Common myeloid progenitor, CD34-positive (primary cell): ENCODE measurements at regions not wholly inside any gene's neighbourhood (a gene's known extent, or its start where the extent isn't known, plus 50 kb on each side); places are given as distances from the start of the nearest gene placed in this dataset.

ENCODE experiments used
- CTCF ChIA-PET: fragments of 350-600 bp; sonication (Branson Sonifier 250); formaldehyde crosslinking; loops from one replicate; lab custom pipeline; 2021; ENCODE audit warnings: antibody characterized with exemption; lab: Charles Lee
- POLR2A ChIA-PET: fragments of 350-600 bp; sonication (Branson Sonifier 250); formaldehyde crosslinking; loops from one replicate; lab custom pipeline; 2021; ENCODE audit warnings: antibody characterized with exemption; lab: Charles Lee
- DNase-seq, 3 donors: peaks; one replicate each; pipeline versions ENCODE4 v3.0.0 to v3.0.0-alpha.2; 2013
- H3K27ac ChIP-seq, 2 experiments: 1 replicate in 1 of 2; 2 replicates in 1 of 2; pipeline ENCODE4 v1.7.0; 2013; ENCODE audit warnings: inconsistent platforms in 2 of 2, low read length in 2 of 2, mild to moderate bottlenecking in 2 of 2, low read depth in 1 of 2, moderate library complexity in 1 of 2; ENCODE audit not compliant: severe bottlenecking in 2 of 2, insufficient read depth in 1 of 2, poor library complexity in 1 of 2
- H3K27me3 ChIP-seq, 5 experiments: replicated peaks in 2 of 5; 1 replicate in 3 of 5; 2 replicates in 2 of 5; pipeline versions ENCODE4 v1.6.1 to v1.7.0; 2013; ENCODE audit warnings: low read length in 4 of 5, mild to moderate bottlenecking in 2 of 5, moderate library complexity in 2 of 5, inconsistent platforms in 1 of 5; ENCODE audit not compliant: insufficient read depth in 5 of 5, control insufficient read depth in 4 of 5
- H3K36me3 ChIP-seq, 4 experiments: 1 replicate in 2 of 4; 2 replicates in 2 of 4; pipeline versions ENCODE4 v1.6.1 to v1.7.0; 2013; ENCODE audit warnings: low read length in 3 of 4, control low read depth in 1 of 4, mild to moderate bottlenecking in 1 of 4; ENCODE audit not compliant: control insufficient read depth in 4 of 4, insufficient read depth in 4 of 4
- H3K4me1 ChIP-seq, 4 experiments: 1 replicate in 3 of 4; 2 replicates in 1 of 4; pipeline versions ENCODE4 v1.6.1 to v1.7.1; 2013; ENCODE audit warnings: low read length in 3 of 4, mild to moderate bottlenecking in 3 of 4, control low read depth in 1 of 4, inconsistent platforms in 1 of 4, moderate library complexity in 1 of 4; ENCODE audit not compliant: control insufficient read depth in 4 of 4, insufficient read depth in 4 of 4; ENCODE audit errors: control extremely low read depth in 1 of 4
- H3K4me3 ChIP-seq, 7 experiments: 1 replicate in 4 of 7; 2 replicates in 3 of 7; pipeline versions ENCODE4 v1.5.1 to v1.7.0; 2013; ENCODE audit warnings: mild to moderate bottlenecking in 7 of 7, low read length in 6 of 7, moderate library complexity in 6 of 7, inconsistent platforms in 2 of 7, low read depth in 2 of 7, control low read depth in 1 of 7; ENCODE audit not compliant: insufficient read depth in 4 of 7, control insufficient read depth in 1 of 7; ENCODE audit errors: extremely low read depth in 1 of 7
- H3K9me3 ChIP-seq, 5 experiments: 1 replicate in 4 of 5; 2 replicates in 1 of 5; pipeline versions ENCODE4 v1.6.1 to v1.7.1; 2013; ENCODE audit warnings: low read length in 4 of 5, mild to moderate bottlenecking in 2 of 5, inconsistent platforms in 1 of 5, low read depth in 1 of 5, moderate library complexity in 1 of 5; ENCODE audit not compliant: control insufficient read depth in 4 of 5, insufficient read depth in 2 of 5; ENCODE audit errors: control extremely low read depth in 1 of 5
- WGBS: methylation state at CpG from one replicate; pipeline ENCODE4 v1.1.5; 2013; ENCODE audit not compliant: insufficient coverage; 5-methylcytosine and 5-hydroxymethylcytosine counted together

GRCh38 chr18:55920063-55920462, 332.1 kb upstream of the TCF4 start:
- no peak for DNase-seq
- no peaks in the 10 kb centered on the region for H3K36me3 ChIP-seq
- H3K27me3 ChIP-seq = no peaks in the 10 kb centered on the region
- no peak overlapping the region for H3K27ac ChIP-seq
- ChIA-PET CTCF (no interaction called here), POLR2A (interaction anchor here (0.7 kb wide), 1 partner anchor 12 kb away, joined by 3 read pairs; no protein-coding TSS in a partner anchor)
- H3K9me3 ChIP-seq = no peaks in the 10 kb centered on the region
- 100% methylated on average over 1 of the region's 2 CpGs for WGBS
- no peak overlapping the region for H3K4me3 ChIP-seq
- H3K4me1 ChIP-seq = no peaks in the 10 kb centered on the region

- Histone ChIP-seq H3K27me3 (no peaks in the 10 kb centered on the region), H3K4me1 (no peaks in the 10 kb centered on the region), H3K27ac (no peak overlapping the region), H3K4me3 (no peak overlapping the region), H3K9me3 (peaks cover 0 to 1% (median 0%) of the 10 kb centered on the region in 5 experiments), H3K36me3 (no peaks in the 10 kb centered on the region)
- 100% methylated on average over 5 of the region's 6 CpGs for WGBS
- no peak for DNase-seq
- ChIA-PET POLR2A (no interaction called here), CTCF (interaction anchor here (0.9 kb wide), 1 partner anchor 13 kb away, joined by 3 read pairs; no protein-coding TSS in a partner anchor)
Measured at GRCh38 chr18:55918444-55918843, 330.5 kb upstream of the TCF4 start.

GRCh38 chr18:55912919-55913318, 324.9 kb upstream of the TCF4 start:
- ChIA-PET CTCF (no interaction called here), POLR2A (no interaction called here)
- no peaks in the 10 kb centered on the region for H3K4me1 ChIP-seq
- WGBS = 98% methylated on average over 5 of the region's 5 CpGs
- peaks cover 0 to 1% (median 0%) of the 10 kb centered on the region in 5 experiments for H3K9me3 ChIP-seq
- H3K27ac ChIP-seq = no peak overlapping the region
- H3K27me3 ChIP-seq = no peaks in the 10 kb centered on the region
- H3K4me3 ChIP-seq = no peak overlapping the region
- H3K36me3 ChIP-seq = no peaks in the 10 kb centered on the region
- DNase-seq = no peak

GRCh38 chr18:55912071-55912470, 324.1 kb upstream of the TCF4 start:
- no peak overlapping the region for H3K27ac ChIP-seq
- no peaks in the 10 kb centered on the region for H3K36me3 ChIP-seq
- DNase-seq = no peak
- H3K4me3 ChIP-seq = no peak overlapping the region
- no peaks in the 10 kb centered on the region for H3K27me3 ChIP-seq
- peaks cover 0 to 1% (median 0%) of the 10 kb centered on the region in 5 experiments for H3K9me3 ChIP-seq
- H3K4me1 ChIP-seq = no peaks in the 10 kb centered on the region
- ChIA-PET CTCF (no interaction called here), POLR2A (no interaction called here)
- no CpG with 5 or more reads among the region's 2 CpGs for WGBS

- H3K27me3 ChIP-seq = no peaks in the 10 kb centered on the region
- no peak for DNase-seq
- WGBS = 63% methylated on average over 2 of the region's 2 CpGs
- H3K4me3 ChIP-seq = no peak overlapping the region
- ChIA-PET POLR2A (no interaction called here), CTCF (no interaction called here)
- no peaks in the 10 kb centered on the region for H3K36me3 ChIP-seq
- H3K27ac ChIP-seq = no peak overlapping the region
- peaks cover 0 to 1% (median 0%) of the 10 kb centered on the region in 5 experiments for H3K9me3 ChIP-seq
- no peaks in the 10 kb centered on the region for H3K4me1 ChIP-seq
Measured at GRCh38 chr18:55910296-55910695, 322.3 kb upstream of the TCF4 start.

GRCh38 chr18:55908901-55909366, 320.9 kb upstream of the TCF4 start:
- no peaks in the 10 kb centered on the region for H3K27me3 ChIP-seq
- no peak overlapping the region for H3K27ac ChIP-seq
- no peaks in the 10 kb centered on the region for H3K36me3 ChIP-seq
- no peaks in the 10 kb centered on the region for H3K4me1 ChIP-seq
- no peak overlapping the region for H3K4me3 ChIP-seq
- ChIA-PET POLR2A (no interaction called here), CTCF (no interaction called here)
- H3K9me3 ChIP-seq = no peaks in the 10 kb centered on the region
- no CpG with 5 or more reads among the region's 4 CpGs for WGBS
- DNase-seq = no peak

GRCh38 chr18:55907453-55908175, 319.6 kb upstream of the TCF4 start:
- no peaks in the 10 kb centered on the region for H3K4me1 ChIP-seq
- POLR2A ChIA-PET = interaction anchor here (0.6 kb wide), 1 partner anchor 12 kb away, joined by 3 read pairs; no protein-coding TSS in a partner anchor
- no peak for DNase-seq
- 100% methylated on average over 2 of the region's 6 CpGs for WGBS
- H3K9me3 ChIP-seq = no peaks in the 10 kb centered on the region
- H3K36me3 ChIP-seq = no peaks in the 10 kb centered on the region
- no peaks in the 10 kb centered on the region for H3K27me3 ChIP-seq
- no peak overlapping the region for H3K4me3 ChIP-seq
- CTCF ChIA-PET = interaction anchor here (0.6 kb wide), 1 partner anchor 723 kb away, joined by 3 read pairs; no protein-coding TSS in a partner anchor
- H3K27ac ChIP-seq = no peak overlapping the region
